Sigmoid colon (tissue), 6 donors: ENCODE measurements at regions not wholly inside any gene's neighbourhood (a gene's known extent, or its start where the extent isn't known, plus 50 kb on each side); places are given as distances from the start of the nearest gene placed in this dataset.

ENCODE experiments used
- DNase-seq: peaks from one replicate; pipeline ENCODE4 v3.0.0-alpha.2; 2019
- H3K27ac ChIP-seq, 4 donors: fragments of 200-600 bp; sonication (generic); one replicate each; pipeline ENCODE4 v1.5.1; 2016 to 2019; ENCODE audit warnings: mild to moderate bottlenecking in 1 of 4
- H3K27me3 ChIP-seq, 3 donors: fragments of 200-600 bp; sonication (generic); one replicate each; pipeline ENCODE4 v1.5.1; 2019; ENCODE audit warnings: mild to moderate bottlenecking in 1 of 3
- H3K36me3 ChIP-seq, 4 donors: fragments of 200-600 bp; sonication (generic); one replicate each; pipeline ENCODE4 v1.5.1; 2016 to 2019
- H3K4me1 ChIP-seq, 4 donors: fragments of 200-600 bp; sonication (generic); one replicate each; pipeline ENCODE4 v1.5.1; 2017 to 2019
- H3K4me3 ChIP-seq, 4 donors: fragments of 200-600 bp; sonication (generic); one replicate each; pipeline ENCODE4 v1.5.1; 2017 to 2019; ENCODE audit warnings: mild to moderate bottlenecking in 2 of 4, moderate library complexity in 1 of 4
- H3K9me3 ChIP-seq, 4 donors: fragments of 200-600 bp in 3 of 4; sonication (generic) in 3 of 4; one replicate each; pipeline versions ENCODE4 v1.5.1 to v1.6.1; 2013 to 2019
- CTCF ChIP-seq, 4 experiments: fragments of 450-650 bp in 3 of 4; fragments of 200-600 bp in 1 of 4; IDR thresholded peaks; one replicate each; pipeline ENCODE4 v1.5.1; 2016 to 2019; ENCODE audit warnings: antibody characterized with exemption in 4 of 4, mild to moderate bottlenecking in 3 of 4, moderate library complexity in 2 of 4
- EP300 ChIP-seq, 4 donors: sonication (generic); formaldehyde crosslinking; IDR thresholded peaks; one replicate each; pipeline ENCODE4 v1.6.1; 2017; ENCODE audit warnings: antibody characterized with exemption in 4 of 4
- POLR2A ChIP-seq, 2 donors: fragments of 450-650 bp; IDR thresholded peaks; one replicate each; pipeline ENCODE4 v1.6.1; 2016; ENCODE audit warnings: antibody characterized with exemption in 2 of 2, mild to moderate bottlenecking in 2 of 2, moderate library complexity in 2 of 2
- POLR2AphosphoS5 ChIP-seq, 4 donors: sonication (generic); formaldehyde crosslinking; IDR thresholded peaks; one replicate each; pipeline ENCODE4 v1.6.1; 2017; ENCODE audit warnings: antibody characterized with exemption in 4 of 4
- WGBS, 2 donors: extraction: QIAGEN DNeasy Blood & Tissue Kit; methylation state at CpG; one replicate each; pipeline ENCODE4 v1.1.7; 2013; 5-methylcytosine and 5-hydroxymethylcytosine counted together
- intact Hi-C: fragments of 100-400 bp; cut with DNase I; formaldehyde crosslinking; loops from one replicate; pipeline ENCODE4 v1.15.1; 2023
- donor health status: healthy with polysubstance abuse.
- donor health status: healthy.

- Histone ChIP-seq H3K4me1 (no peaks in the 10 kb centered on the region), H3K4me3 (no peak overlapping the region), H3K36me3 (no peaks in the 10 kb centered on the region), H3K9me3 (no peaks in the 10 kb centered on the region), H3K27ac (no peak overlapping the region), H3K27me3 (no peaks in the 10 kb centered on the region)
- TF ChIP-seq EP300 (IDR thresholded peaks at IDR 0.05) (no peak), CTCF (IDR thresholded peaks at IDR 0.05) (no peak), POLR2AphosphoS5 (IDR thresholded peaks at IDR 0.05) (no peak), POLR2A (IDR thresholded peaks at IDR 0.05) (no peak)
- WGBS, 2 donors, result 86 to 94% methylated on average over 6 of the region's 6 CpGs
- DNase-seq, result no peak
- intact Hi-C loops, result no loop called here
Measured at GRCh38 chr2:103165836-103166235, 404.0 kb downstream of the TMEM182 start.

- Histone ChIP-seq H3K4me1 (no peaks in the 10 kb centered on the region), H3K27ac (no peak overlapping the region), H3K4me3 (no peak overlapping the region), H3K9me3 (peaks cover 0 to 2% (median 0%) of the 10 kb centered on the region in 4 donors), H3K27me3 (no peaks in the 10 kb centered on the region), H3K36me3 (no peaks in the 10 kb centered on the region)
- 40 to 76% methylated on average over 12 of the region's 12 CpGs for WGBS, 2 donors
- intact Hi-C loops, result no loop called here
- TF ChIP-seq EP300 (IDR thresholded peaks at IDR 0.05), result no peak
- TF ChIP-seq POLR2A (IDR thresholded peaks at IDR 0.05), result no peak
- TF ChIP-seq CTCF (IDR thresholded peaks at IDR 0.05), result no peak
- no peak for TF ChIP-seq POLR2AphosphoS5 (IDR thresholded peaks at IDR 0.05)
- no peak for DNase-seq
Measured at GRCh38 chr2:103166456-103167324, 404.9 kb downstream of the TMEM182 start.

GRCh38 chr2:103167599-103167998 is 405.8 kb downstream of the TMEM182 start:
- Histone ChIP-seq H3K4me1 (no peaks in the 10 kb centered on the region), H3K4me3 (no peak overlapping the region), H3K27ac (no peak overlapping the region), H3K27me3 (no peaks in the 10 kb centered on the region), H3K36me3 (no peaks in the 10 kb centered on the region), H3K9me3 (peaks cover 0 to 2% (median 0%) of the 10 kb centered on the region in 4 donors)
- WGBS, 2 donors, result 95% methylated on average over 9 of the region's 9 CpGs
- no peak for DNase-seq
- intact Hi-C loops, result no loop called here
- TF ChIP-seq EP300 (IDR thresholded peaks at IDR 0.05), result no peak
- no peak for TF ChIP-seq POLR2AphosphoS5 (IDR thresholded peaks at IDR 0.05)
- TF ChIP-seq CTCF (IDR thresholded peaks at IDR 0.05), result no peak
- TF ChIP-seq POLR2A (IDR thresholded peaks at IDR 0.05), result no peak

- TF ChIP-seq CTCF (IDR thresholded peaks at IDR 0.05), result no peak
- no peak for TF ChIP-seq POLR2A (IDR thresholded peaks at IDR 0.05)
- TF ChIP-seq EP300 (IDR thresholded peaks at IDR 0.05), result no peak
- no peak for TF ChIP-seq POLR2AphosphoS5 (IDR thresholded peaks at IDR 0.05)
- Histone ChIP-seq H3K36me3 (no peaks in the 10 kb centered on the region), H3K4me1 (no peaks in the 10 kb centered on the region), H3K4me3 (no peak overlapping the region), H3K27ac (no peak overlapping the region), H3K27me3 (no peaks in the 10 kb centered on the region), H3K9me3 (peaks cover 0 to 2% (median 0%) of the 10 kb centered on the region in 4 donors)
- intact Hi-C loops, result no loop called here
- DNase-seq, result no peak
Measured at GRCh38 chr2:103169861-103170260, 408.0 kb downstream of the TMEM182 start.
